SK-N-SH treated with all-trans-retinoic acid at 6 μM for 48 hours (cell line): ENCODE measurements at regions not wholly inside any gene's neighbourhood (a gene's known extent, or its start where the extent isn't known, plus 50 kb on each side); places are given as distances from the start of the nearest gene placed in this dataset.

Experiments used
- ATAC-seq: fragments of 200-7000 bp; cut with Tn5 transposase; 3 replicates; pipeline ENCODE4 v1.9.1; 2020; ENCODE audit warnings: mild to moderate bottlenecking, moderate library complexity
- ARNTL ChIP-seq: fragments of 450-650 bp; formaldehyde crosslinking; IDR thresholded peaks from 2 replicates; pipeline ENCODE4 v1.5.0; 2020; ENCODE audit warnings: low read depth, mild to moderate bottlenecking, moderate library complexity, borderline replicate concordance
- BACH2 ChIP-seq: fragments of 250-450 bp; sonication (Bioruptor Pico); IDR thresholded peaks from 2 replicates; pipeline ENCODE4 v1.9.0; 2021; ENCODE audit warnings: mild to moderate bottlenecking, borderline replicate concordance
- ESRRG ChIP-seq: fragments of 250-450 bp; sonication (Bioruptor Pico); IDR thresholded peaks from 2 replicates; pipeline ENCODE4 v1.6.1; 2021; ENCODE audit warnings: mild to moderate bottlenecking
- GLIS3 ChIP-seq: fragments of 250-450 bp; sonication (Bioruptor Pico); IDR thresholded peaks from 2 replicates; pipeline ENCODE4 v1.5.0; 2020; ENCODE audit warnings: mild to moderate bottlenecking, moderate library complexity
- ISL1 ChIP-seq: fragments of 250-450 bp; sonication (Bioruptor Pico); IDR thresholded peaks from 2 replicates; pipeline ENCODE4 v2.1.2; 2022; ENCODE audit warnings: mild to moderate bottlenecking, moderate library complexity
- OSR1 ChIP-seq: fragments of 250-450 bp; sonication (Bioruptor Pico); IDR thresholded peaks from 2 replicates; pipeline ENCODE4 v1.8.0; 2022; ENCODE audit warnings: moderate library complexity, mild to moderate bottlenecking, inconsistent platforms
- PATZ1 ChIP-seq: fragments of 250-450 bp; sonication (Bioruptor Pico); IDR thresholded peaks from 2 replicates; pipeline ENCODE4 v1.8.0; 2020; ENCODE audit warnings: mild to moderate bottlenecking, moderate library complexity, borderline replicate concordance
- PPARA ChIP-seq: fragments of 250-450 bp; sonication (Bioruptor Pico); IDR thresholded peaks from 2 replicates; pipeline ENCODE4 v1.5.0; 2020; ENCODE audit warnings: mild to moderate bottlenecking, borderline replicate concordance
- RARB ChIP-seq: fragments of 250-450 bp; sonication (Bioruptor Pico); IDR thresholded peaks from 2 replicates; pipeline ENCODE4 v1.8.0; 2021; ENCODE audit warnings: mild to moderate bottlenecking, moderate library complexity
- SNAI2 ChIP-seq: fragments of 250-450 bp; sonication (Bioruptor Pico); IDR thresholded peaks from 2 replicates; pipeline ENCODE4 v1.5.0; 2020; ENCODE audit warnings: mild to moderate bottlenecking, moderate library complexity
- TOX ChIP-seq: fragments of 250-450 bp; sonication (Bioruptor Pico); IDR thresholded peaks from 2 replicates; pipeline ENCODE4 v1.8.0; 2021; ENCODE audit warnings: mild to moderate bottlenecking, moderate library complexity, borderline replicate concordance
- TSHZ2 ChIP-seq: fragments of 250-450 bp; sonication (Bioruptor Pico); IDR thresholded peaks from 2 replicates; pipeline ENCODE4 v1.5.0; 2020; ENCODE audit warnings: mild to moderate bottlenecking, moderate library complexity
- ZC3H10 ChIP-seq: fragments of 250-450 bp; sonication (Bioruptor Pico); IDR thresholded peaks from 2 replicates; pipeline ENCODE4 v1.5.1; 2021; ENCODE audit warnings: mild to moderate bottlenecking, moderate library complexity
- ZFP3 ChIP-seq: fragments of 250-450 bp; sonication (Bioruptor Pico); IDR thresholded peaks from 2 replicates; pipeline ENCODE4 v1.5.0; 2020; ENCODE audit warnings: mild to moderate bottlenecking, moderate library complexity
- ZFP30 ChIP-seq: fragments of 450-650 bp; formaldehyde crosslinking; IDR thresholded peaks from 2 replicates; pipeline ENCODE4 v1.5.0; 2022; ENCODE audit warnings: mild to moderate bottlenecking, moderate library complexity
- ZNF565 ChIP-seq: fragments of 450-650 bp; formaldehyde crosslinking; conservative IDR thresholded peaks from 2 replicates; pipeline ENCODE4 v1.5.0; 2020; ENCODE audit warnings: low read depth, mild to moderate bottlenecking, moderate library complexity
- ZNF8 ChIP-seq: fragments of 450-650 bp; formaldehyde crosslinking; IDR thresholded peaks from 2 replicates; pipeline ENCODE4 v1.5.0; 2020; ENCODE audit warnings: mild to moderate bottlenecking, moderate library complexity

- ATAC-seq: no peak
- TF ChIP-seq BACH2 (CRISPR knock-in tag): no peak
Observed at GRCh38 chr3:182596676-182597410, 196.5 kb upstream of the ATP11B start.

- no peak for ATAC-seq
Observed at GRCh38 chr3:182597621-182598041, 195.7 kb upstream of the ATP11B start.

GRCh38 chr3:182601597-182601996 lies 191.7 kb upstream of the ATP11B start:
- TF ChIP-seq GLIS3 (CRISPR knock-in tag): no peak
- TF ChIP-seq, all 23 proteins: peak for 0
- no peak for ATAC-seq

More at GRCh38 chr3:182597621-182598041, 195.7 kb upstream of the ATP11B start:
- TF ChIP-seq ZNF565: no peak
- no peak for TF ChIP-seq ZNF8 (CRISPR knock-in tag)

- TF ChIP-seq SNAI2 (CRISPR knock-in tag) (no peak), ZFP30 (CRISPR knock-in tag) (no peak), PATZ1 (no peak), TSHZ2 (CRISPR knock-in tag) (no peak)
- no peak for ATAC-seq
Observed at GRCh38 chr3:182603501-182603900, 189.8 kb upstream of the ATP11B start.

- no peak for TF ChIP-seq ZNF8 (CRISPR knock-in tag)
- TF ChIP-seq PPARA (CRISPR knock-in tag): no peak
- no peak for TF ChIP-seq TSHZ2 (CRISPR knock-in tag)
- no peak for ATAC-seq
Observed at GRCh38 chr3:182605882-182606611, 187.3 kb upstream of the ATP11B start.

GRCh38 chr3:182606905-182607504 lies 186.3 kb upstream of the ATP11B start:
- ATAC-seq: no peak
- TF ChIP-seq ISL1 (CRISPR knock-in tag) (peak; percentile 67), TOX (no peak)

GRCh38 chr3:182608832-182609231 lies 184.5 kb upstream of the ATP11B start:
- TF ChIP-seq OSR1 (CRISPR knock-in tag) (no peak), ZFP30 (CRISPR knock-in tag) (no peak), PPARA (CRISPR knock-in tag) (no peak), ZC3H10 (CRISPR knock-in tag) (no peak), ESRRG (CRISPR knock-in tag) (no peak), ARNTL (no peak), ZNF565 (no peak), RARB (CRISPR knock-in tag) (no peak), ISL1 (CRISPR knock-in tag) (no peak), ZFP3 (no peak), PATZ1 (no peak), SNAI2 (CRISPR knock-in tag) (no peak), BACH2 (CRISPR knock-in tag) (no peak)
- ATAC-seq: no peak
